Loucy (cell line): ENCODE measurements at regions not wholly inside any gene's neighbourhood (a gene's known extent, or its start where the extent isn't known, plus 50 kb on each side); places are given as distances from the start of the nearest gene placed in this dataset.

Experiments
- H2AFZ ChIP-seq: fragments of 200-600 bp; sonication (generic); 2 replicates; pipeline ENCODE4 v1.6.0; 2016; ENCODE audit warnings: antibody characterized with exemption, mild to moderate bottlenecking, low read length, moderate library complexity
- H3F3A ChIP-seq: fragments of 200-600 bp; 2 replicates; pipeline ENCODE4 v1.6.0; 2016; ENCODE audit warnings: antibody characterized with exemption, low read depth, mild to moderate bottlenecking
- H3K27me3 ChIP-seq: fragments of 200-600 bp; sonication (generic); 2 replicates; pipeline ENCODE4 v1.6.1; 2014; ENCODE audit warnings: low read length, mild to moderate bottlenecking; ENCODE audit not compliant: insufficient read depth, poor library complexity, severe bottlenecking
- H3K36me3 ChIP-seq: fragments of 200-600 bp; sonication (generic); 2 replicates; pipeline ENCODE4 v1.6.1; 2016; ENCODE audit warnings: low read length; ENCODE audit not compliant: insufficient read depth
- H3K4me1 ChIP-seq: fragments of 200-600 bp; sonication (generic); 2 replicates; pipeline ENCODE4 v1.5.1; 2014; ENCODE audit warnings: low read length, mild to moderate bottlenecking; ENCODE audit not compliant: insufficient read depth, poor library complexity, severe bottlenecking
- H3K4me2 ChIP-seq: fragments of 200-600 bp; sonication (generic); 2 replicates; pipeline ENCODE4 v1.6.0; 2014; ENCODE audit warnings: antibody characterized with exemption, low read length, low read depth, mild to moderate bottlenecking; ENCODE audit not compliant: poor library complexity, severe bottlenecking
- H3K4me3 ChIP-seq: fragments of 200-600 bp; sonication (generic); 2 replicates; pipeline ENCODE4 v1.5.1; 2014; ENCODE audit warnings: low read length, mild to moderate bottlenecking, mixed read lengths; ENCODE audit not compliant: poor library complexity, severe bottlenecking
- H3K79me2 ChIP-seq: fragments of 200-600 bp; sonication (generic); 2 replicates; pipeline ENCODE4 v1.6.1; 2014; ENCODE audit warnings: low read length; ENCODE audit not compliant: insufficient read depth
- H3K9ac ChIP-seq: fragments of 200-600 bp; sonication (generic); 2 replicates; pipeline ENCODE4 v1.6.0; 2014; ENCODE audit warnings: mild to moderate bottlenecking, low read depth, low read length, moderate library complexity; ENCODE audit not compliant: poor library complexity, severe bottlenecking
- H3K9me2 ChIP-seq: fragments of 200-600 bp; sonication (generic); replicated peaks from 2 replicates; pipeline ENCODE4 v1.6.1; 2016; ENCODE audit warnings: low read depth, low read length, mixed read lengths
- H3K9me3 ChIP-seq: fragments of 200-600 bp; sonication (generic); 2 replicates; pipeline ENCODE4 v1.6.1; 2014; ENCODE audit warnings: mild to moderate bottlenecking, antibody characterized with exemption, low read length, low read depth; ENCODE audit not compliant: insufficient read depth
- H4K20me1 ChIP-seq: fragments of 200-600 bp; sonication (generic); 2 replicates; pipeline ENCODE4 v1.6.0; 2014; ENCODE audit warnings: antibody characterized with exemption, low read length, mild to moderate bottlenecking; ENCODE audit not compliant: insufficient read depth, poor library complexity, severe bottlenecking
- EZH2phosphoT487 ChIP-seq: fragments of 200-600 bp; IDR thresholded peaks from 2 replicates; pipeline ENCODE4 v1.6.1; 2018; ENCODE audit warnings: antibody characterized with exemption, mild to moderate bottlenecking, moderate library complexity, borderline replicate concordance
- TF ChIP-seq, protein P1 (sequence below): fragments of 200-600 bp; sonication (generic); conservative IDR thresholded peaks from 2 replicates; pipeline ENCODE4 v1.5.1; 2014; ENCODE audit warnings: mild to moderate bottlenecking, antibody characterized with exemption, low read length

GRCh38 chr4:188911199-188911598 lies 772.0 kb downstream of the TRIML1 start:
- no peak overlapping the region for H3K9ac ChIP-seq
- H3K9me2 ChIP-seq = no peaks in the 10 kb centered on the region
- H4K20me1 ChIP-seq = no peaks in the 10 kb centered on the region
- peaks cover 13% of the 10 kb centered on the region; the same call in 1 of the 2 replicates for H3K9me3 ChIP-seq
- H3K4me1 ChIP-seq = no peaks in the 10 kb centered on the region
- no peaks in the 10 kb centered on the region for H3K36me3 ChIP-seq
- H3K79me2 ChIP-seq = no peaks in the 10 kb centered on the region
- H3F3A ChIP-seq = no peaks in the 10 kb centered on the region
- H3K4me3 ChIP-seq = no peak overlapping the region
- no peak overlapping the region for H3K4me2 ChIP-seq
- TF ChIP-seq, protein P1, sequence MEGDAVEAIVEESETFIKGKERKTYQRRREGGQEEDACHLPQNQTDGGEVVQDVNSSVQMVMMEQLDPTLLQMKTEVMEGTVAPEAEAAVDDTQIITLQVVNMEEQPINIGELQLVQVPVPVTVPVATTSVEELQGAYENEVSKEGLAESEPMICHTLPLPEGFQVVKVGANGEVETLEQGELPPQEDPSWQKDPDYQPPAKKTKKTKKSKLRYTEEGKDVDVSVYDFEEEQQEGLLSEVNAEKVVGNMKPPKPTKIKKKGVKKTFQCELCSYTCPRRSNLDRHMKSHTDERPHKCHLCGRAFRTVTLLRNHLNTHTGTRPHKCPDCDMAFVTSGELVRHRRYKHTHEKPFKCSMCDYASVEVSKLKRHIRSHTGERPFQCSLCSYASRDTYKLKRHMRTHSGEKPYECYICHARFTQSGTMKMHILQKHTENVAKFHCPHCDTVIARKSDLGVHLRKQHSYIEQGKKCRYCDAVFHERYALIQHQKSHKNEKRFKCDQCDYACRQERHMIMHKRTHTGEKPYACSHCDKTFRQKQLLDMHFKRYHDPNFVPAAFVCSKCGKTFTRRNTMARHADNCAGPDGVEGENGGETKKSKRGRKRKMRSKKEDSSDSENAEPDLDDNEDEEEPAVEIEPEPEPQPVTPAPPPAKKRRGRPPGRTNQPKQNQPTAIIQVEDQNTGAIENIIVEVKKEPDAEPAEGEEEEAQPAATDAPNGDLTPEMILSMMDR = no peak
- TF ChIP-seq EZH2phosphoT487 = no peak
- no peaks in the 10 kb centered on the region for H3K27me3 ChIP-seq
- no peak overlapping the region for H2AFZ ChIP-seq

GRCh38 chr4:188911707-188912106 lies 772.5 kb downstream of the TRIML1 start:
- Histone ChIP-seq H3K4me1 (no peaks in the 10 kb centered on the region), H3K36me3 (no peaks in the 10 kb centered on the region), H3K4me2 (no peak overlapping the region), H3K4me3 (no peak overlapping the region), H3K79me2 (no peaks in the 10 kb centered on the region), H4K20me1 (no peaks in the 10 kb centered on the region), H3K9me2 (no peaks in the 10 kb centered on the region), H3K27me3 (no peaks in the 10 kb centered on the region), H3K9ac (no peak overlapping the region), H3K9me3 (peaks cover 13% of the 10 kb centered on the region; the same call in 1 of the 2 replicates), H3F3A (no peaks in the 10 kb centered on the region), H2AFZ (no peak overlapping the region)
- TF ChIP-seq, protein P1 = no peak
- TF ChIP-seq EZH2phosphoT487 = no peak

- Histone ChIP-seq H4K20me1 (no peaks in the 10 kb centered on the region), H3K4me3 (no peak overlapping the region), H3K27me3 (no peaks in the 10 kb centered on the region), H3K9ac (no peak overlapping the region), H3K9me3 (peaks cover 19% of the 10 kb centered on the region; the same call in 1 of the 2 replicates), H3K9me2 (no peaks in the 10 kb centered on the region), H3F3A (no peaks in the 10 kb centered on the region), H3K4me1 (no peaks in the 10 kb centered on the region), H3K79me2 (no peaks in the 10 kb centered on the region), H3K4me2 (no peak overlapping the region), H2AFZ (no peak overlapping the region), H3K36me3 (no peaks in the 10 kb centered on the region)
- TF ChIP-seq, protein P1 = no peak
- no peak for TF ChIP-seq EZH2phosphoT487
Observed at GRCh38 chr4:188915175-188915574, 775.9 kb downstream of the TRIML1 start.
